ENCODE measurements at regions not wholly inside any gene's neighbourhood (a gene's known extent, or its start where the extent isn't known, plus 50 kb on each side); places are given as distances from the start of the nearest gene placed in this dataset.
A peak's percentile ranks its signal among the peaks of the same experiment; 100 is the strongest.
"Not testable (repeated sequence)": the region's sequence is repeated elsewhere in the genome, so short reads cannot be mapped to it uniquely, and the experiment has no call there.

DNA sequence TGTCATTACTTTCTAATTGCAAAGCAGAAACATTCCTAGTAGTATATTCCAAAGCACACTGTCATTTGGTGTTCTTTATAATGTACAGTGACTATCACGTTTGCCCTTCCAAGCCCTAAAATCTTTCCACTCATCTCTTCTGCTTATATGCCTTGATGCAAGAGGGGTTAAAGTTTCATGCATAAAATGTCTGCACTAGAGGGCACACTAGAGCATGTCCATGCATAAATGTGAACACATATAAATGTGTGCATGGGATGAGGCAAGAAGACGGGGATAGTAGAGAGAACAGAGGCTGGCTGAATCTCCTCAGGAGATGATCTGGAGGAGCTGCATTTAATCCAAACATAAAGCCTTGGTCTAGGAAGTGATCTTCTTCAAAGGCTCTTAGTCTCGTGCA, 352.8 kb downstream of the BCL2L11 start:
- H3K9me3 ChIP-seq (ENCODE audit: low read length); H3K4me3 ChIP-seq (ENCODE audit: low read depth, low read length, poor library complexity, severe bottlenecking); H3K27ac ChIP-seq (ENCODE audit: low read depth, low read length, poor library complexity, severe bottlenecking); BruUV-seq (replicated peaks); H3K79me2 ChIP-seq (ENCODE audit: insufficient read depth, low read depth, low read length); H4K20me1 ChIP-seq (ENCODE audit: insufficient read depth, low read length); POLR2A ChIA-PET; DNase-seq (ENCODE audit: low spot score); H3K36me3 ChIP-seq (ENCODE audit: insufficient read depth, low read length); H2AFZ ChIP-seq (ENCODE audit: low read length); H3K9me2 ChIP-seq (ENCODE audit: insufficient read depth, low read length); intact Hi-C loops (cut with micrococcal nuclease; ENCODE audit: unreplicated experiment); CTCF ChIA-PET (ENCODE audit: unreplicated experiment): not testable (repeated sequence)
- Histone ChIP-seq H3K4me2 (ENCODE audit: low read length) (peak overlapping the region; percentile 34; the same call in 1 of the 2 replicates), H3K4me1 (ENCODE audit: insufficient read depth, low read length, poor library complexity, severe bottlenecking) (peaks cover 20% of the 10 kb centered on the region)
- TF ChIP-seq, protein P1, sequence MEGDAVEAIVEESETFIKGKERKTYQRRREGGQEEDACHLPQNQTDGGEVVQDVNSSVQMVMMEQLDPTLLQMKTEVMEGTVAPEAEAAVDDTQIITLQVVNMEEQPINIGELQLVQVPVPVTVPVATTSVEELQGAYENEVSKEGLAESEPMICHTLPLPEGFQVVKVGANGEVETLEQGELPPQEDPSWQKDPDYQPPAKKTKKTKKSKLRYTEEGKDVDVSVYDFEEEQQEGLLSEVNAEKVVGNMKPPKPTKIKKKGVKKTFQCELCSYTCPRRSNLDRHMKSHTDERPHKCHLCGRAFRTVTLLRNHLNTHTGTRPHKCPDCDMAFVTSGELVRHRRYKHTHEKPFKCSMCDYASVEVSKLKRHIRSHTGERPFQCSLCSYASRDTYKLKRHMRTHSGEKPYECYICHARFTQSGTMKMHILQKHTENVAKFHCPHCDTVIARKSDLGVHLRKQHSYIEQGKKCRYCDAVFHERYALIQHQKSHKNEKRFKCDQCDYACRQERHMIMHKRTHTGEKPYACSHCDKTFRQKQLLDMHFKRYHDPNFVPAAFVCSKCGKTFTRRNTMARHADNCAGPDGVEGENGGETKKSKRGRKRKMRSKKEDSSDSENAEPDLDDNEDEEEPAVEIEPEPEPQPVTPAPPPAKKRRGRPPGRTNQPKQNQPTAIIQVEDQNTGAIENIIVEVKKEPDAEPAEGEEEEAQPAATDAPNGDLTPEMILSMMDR (conservative IDR thresholded peaks at IDR 0.05; ENCODE audit: low read length) = peak; percentile 57; the same call in 1 of the 2 replicates

DNA sequence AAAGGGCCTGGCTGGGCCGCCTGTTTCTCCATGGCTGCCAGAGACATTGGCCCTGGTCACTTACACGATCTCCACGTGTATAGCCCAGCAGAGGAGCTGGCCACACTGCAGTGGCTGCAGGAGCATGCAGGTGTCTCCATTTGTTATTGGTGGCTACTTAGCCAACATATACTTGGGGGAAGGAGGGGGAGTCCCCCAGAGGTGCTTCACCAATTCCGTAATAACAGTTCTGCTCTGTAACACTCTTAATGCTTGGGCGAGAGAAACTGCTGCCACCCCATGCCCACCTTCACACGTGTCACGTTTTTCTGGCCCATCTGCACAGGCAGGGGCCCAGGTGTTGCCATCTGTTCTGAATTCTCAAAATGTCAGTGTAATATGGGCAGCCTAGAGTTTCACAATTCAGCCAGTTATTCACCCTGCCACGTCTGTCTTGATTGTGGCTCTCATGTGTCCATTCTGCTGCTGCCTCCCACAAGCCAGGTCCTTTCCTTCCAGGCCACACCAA, 353.5 kb downstream of the BCL2L11 start:
- H4K20me1 ChIP-seq (ENCODE audit: insufficient read depth, low read length); BruUV-seq (replicated peaks); H3K9me3 ChIP-seq (ENCODE audit: low read length); intact Hi-C loops (cut with micrococcal nuclease; ENCODE audit: unreplicated experiment); DNase-seq (ENCODE audit: low spot score); H3K27ac ChIP-seq (ENCODE audit: low read depth, low read length, poor library complexity, severe bottlenecking); H3K4me3 ChIP-seq (ENCODE audit: low read depth, low read length, poor library complexity, severe bottlenecking); H3K79me2 ChIP-seq (ENCODE audit: insufficient read depth, low read depth, low read length); H3K4me2 ChIP-seq (ENCODE audit: low read length); CTCF ChIA-PET (ENCODE audit: unreplicated experiment); H3K36me3 ChIP-seq (ENCODE audit: insufficient read depth, low read length); H2AFZ ChIP-seq (ENCODE audit: low read length); H3K9me2 ChIP-seq (ENCODE audit: insufficient read depth, low read length); POLR2A ChIA-PET: not testable (repeated sequence)
- H3K4me1 ChIP-seq (ENCODE audit: insufficient read depth, low read length, poor library complexity, severe bottlenecking) = peaks cover 28% of the 10 kb centered on the region

DNA sequence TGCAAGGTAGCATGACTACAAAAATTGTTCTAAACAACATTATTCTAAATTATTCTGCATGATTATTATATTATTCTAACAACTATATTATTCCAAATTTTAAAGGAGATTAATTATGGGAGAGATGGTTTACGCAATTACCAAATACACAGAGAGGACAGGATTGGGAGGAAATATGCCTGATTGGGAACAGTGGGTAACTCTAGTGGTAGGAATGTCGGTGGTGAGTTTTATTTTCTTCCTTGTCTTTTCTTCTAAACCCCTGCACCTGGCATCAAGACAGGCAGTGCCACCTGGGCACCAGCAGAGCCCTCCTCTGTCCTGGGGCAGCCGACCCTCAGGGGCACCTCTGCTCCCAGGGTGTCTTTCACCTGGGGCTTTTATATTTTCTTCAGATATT, 357.6 kb downstream of the BCL2L11 start:
- H3K9me2 ChIP-seq (ENCODE audit: insufficient read depth, low read length); H3K9me3 ChIP-seq (ENCODE audit: low read length); H3K4me2 ChIP-seq (ENCODE audit: low read length); H3K79me2 ChIP-seq (ENCODE audit: insufficient read depth, low read depth, low read length); H3K27ac ChIP-seq (ENCODE audit: low read depth, low read length, poor library complexity, severe bottlenecking); H3K4me3 ChIP-seq (ENCODE audit: low read depth, low read length, poor library complexity, severe bottlenecking); BruUV-seq (replicated peaks); POLR2A ChIA-PET; DNase-seq (ENCODE audit: low spot score); H2AFZ ChIP-seq (ENCODE audit: low read length); H4K20me1 ChIP-seq (ENCODE audit: insufficient read depth, low read length); intact Hi-C loops (cut with micrococcal nuclease; ENCODE audit: unreplicated experiment); CTCF ChIA-PET (ENCODE audit: unreplicated experiment); H3K36me3 ChIP-seq (ENCODE audit: insufficient read depth, low read length): not testable (repeated sequence)
- peaks cover 34% of the 10 kb centered on the region for H3K4me1 ChIP-seq (ENCODE audit: insufficient read depth, low read length, poor library complexity, severe bottlenecking)

DNA sequence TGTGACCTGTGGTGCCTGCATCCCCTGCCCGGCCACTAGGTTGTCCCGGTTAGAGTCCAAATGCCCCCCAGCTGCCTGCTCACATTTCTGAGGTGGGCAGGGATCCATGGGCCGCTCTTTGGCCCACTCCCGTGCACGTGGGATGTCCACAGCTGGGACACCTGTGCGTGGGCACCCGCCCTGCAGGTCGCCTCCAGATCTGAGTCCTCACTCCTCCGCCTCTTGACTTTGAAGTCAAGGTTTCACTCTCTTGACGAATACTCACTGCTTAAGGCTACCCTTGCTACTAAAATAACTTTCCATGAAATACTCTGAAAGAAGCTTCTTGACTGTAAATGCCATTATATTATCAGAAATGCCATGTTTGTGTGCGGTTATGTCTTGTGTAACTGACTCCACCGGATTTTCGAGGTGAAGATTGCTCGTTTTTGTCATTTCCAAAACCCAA, 358.2 kb downstream of the BCL2L11 start:
- H3K79me2 ChIP-seq (ENCODE audit: insufficient read depth, low read depth, low read length); H4K20me1 ChIP-seq (ENCODE audit: insufficient read depth, low read length); intact Hi-C loops (cut with micrococcal nuclease; ENCODE audit: unreplicated experiment); H3K9me3 ChIP-seq (ENCODE audit: low read length); H3K9me2 ChIP-seq (ENCODE audit: insufficient read depth, low read length); CTCF ChIA-PET (ENCODE audit: unreplicated experiment); H3K4me2 ChIP-seq (ENCODE audit: low read length); POLR2A ChIA-PET; BruUV-seq (replicated peaks); H2AFZ ChIP-seq (ENCODE audit: low read length); H3K36me3 ChIP-seq (ENCODE audit: insufficient read depth, low read length); H3K27ac ChIP-seq (ENCODE audit: low read depth, low read length, poor library complexity, severe bottlenecking); H3K4me3 ChIP-seq (ENCODE audit: low read depth, low read length, poor library complexity, severe bottlenecking); DNase-seq (ENCODE audit: low spot score): not testable (repeated sequence)
- peaks cover 32% of the 10 kb centered on the region for H3K4me1 ChIP-seq (ENCODE audit: insufficient read depth, low read length, poor library complexity, severe bottlenecking)
- TF ChIP-seq, protein P1 (conservative IDR thresholded peaks at IDR 0.05; ENCODE audit: low read length) = 0 out of 2 replicates have a peak, but pooled peaks have one; percentile 24

DNA sequence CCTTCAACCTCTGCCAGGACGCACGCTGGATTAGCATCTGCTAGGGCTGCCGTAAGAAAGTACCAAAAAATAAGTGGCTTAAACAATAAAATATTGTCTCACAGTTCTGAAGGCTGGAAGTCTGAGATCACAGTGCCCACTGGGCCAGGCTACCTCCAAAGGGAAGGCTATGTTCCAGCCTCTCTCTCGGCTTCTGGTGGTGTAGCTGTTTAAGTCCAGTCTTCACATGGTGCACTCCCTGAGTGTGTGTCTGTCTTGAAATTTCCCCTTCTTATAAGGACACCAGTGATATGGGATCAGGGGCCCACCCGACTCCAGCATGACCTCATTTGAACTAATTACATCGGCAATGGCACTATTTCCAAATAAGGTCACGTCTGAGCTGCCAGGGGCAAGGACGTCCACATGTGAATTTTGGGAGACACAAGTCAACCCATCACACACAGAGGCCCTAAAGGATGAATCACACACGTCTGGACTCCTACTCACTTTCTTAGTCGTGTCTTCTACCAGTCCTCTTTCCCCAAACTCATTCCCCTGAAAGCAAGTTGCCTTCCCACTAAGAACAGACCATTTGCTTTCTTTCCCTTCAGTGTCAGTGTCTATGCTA, 359.4 kb downstream of the BCL2L11 start:
- BruUV-seq (replicated peaks); DNase-seq (ENCODE audit: low spot score); H3K4me3 ChIP-seq (ENCODE audit: low read depth, low read length, poor library complexity, severe bottlenecking); H4K20me1 ChIP-seq (ENCODE audit: insufficient read depth, low read length); POLR2A ChIA-PET; H3K9me2 ChIP-seq (ENCODE audit: insufficient read depth, low read length); H3K79me2 ChIP-seq (ENCODE audit: insufficient read depth, low read depth, low read length); H3K27ac ChIP-seq (ENCODE audit: low read depth, low read length, poor library complexity, severe bottlenecking); H3K9me3 ChIP-seq (ENCODE audit: low read length); H3K36me3 ChIP-seq (ENCODE audit: insufficient read depth, low read length); CTCF ChIA-PET (ENCODE audit: unreplicated experiment); intact Hi-C loops (cut with micrococcal nuclease; ENCODE audit: unreplicated experiment): not testable (repeated sequence)
- H3K4me1 ChIP-seq (ENCODE audit: insufficient read depth, low read length, poor library complexity, severe bottlenecking) = peaks cover 22% of the 10 kb centered on the region
- peak overlapping the region; percentile 64; the same call in 1 of the 2 replicates for H2AFZ ChIP-seq (ENCODE audit: low read length)
- H3K4me2 ChIP-seq (ENCODE audit: low read length) = peak overlapping the region; percentile 29; the same call in 1 of the 2 replicates
